GM18868 (cell line): ENCODE measurements at regions not wholly inside any gene's neighbourhood (a gene's known extent, or its start where the extent isn't known, plus 50 kb on each side); places are given as distances from the start of the nearest gene placed in this dataset.
"Not testable (repeated sequence)": the region's sequence is repeated elsewhere in the genome, so short reads cannot be mapped to it uniquely, and the experiment has no call there.

Experiments
- ATAC-seq: cut with Tn5 transposase; IDR thresholded peaks from one replicate; pipeline ENCODE4 v1.9.1; 2021; ENCODE audit warnings: mild to moderate bottlenecking, moderate library complexity; ENCODE audit not compliant: unreplicated experiment

- not testable (repeated sequence) for ATAC-seq
Observed at GRCh38 chr10:45117940-45118339, 117.2 kb downstream of the ZNF22 start.

- no peak for ATAC-seq
Observed at GRCh38 chr10:45118929-45119328, 118.2 kb downstream of the ZNF22 start.

- ATAC-seq, result not testable (repeated sequence)
Observed at GRCh38 chr10:45122180-45122860, 121.6 kb downstream of the ZNF22 start.

GRCh38 chr10:45135443-45136198, 134.9 kb downstream of the ZNF22 start:
- no peak for ATAC-seq

GRCh38 chr10:45136256-45136655, 135.5 kb downstream of the ZNF22 start:
- no peak for ATAC-seq

- ATAC-seq, result no peak
Observed at GRCh38 chr10:45144326-45145070, 143.8 kb downstream of the ZNF22 start.

- ATAC-seq, result not testable (repeated sequence)
Observed at GRCh38 chr10:45145143-45145542, 144.4 kb downstream of the ZNF22 start.

- no peak for ATAC-seq
Observed at GRCh38 chr10:45147000-45147399, 146.3 kb downstream of the ZNF22 start.

GRCh38 chr10:45150997-45151396, 150.3 kb downstream of the ZNF22 start:
- no peak for ATAC-seq

- ATAC-seq, result no peak
Observed at GRCh38 chr10:45151467-45152214, 150.9 kb downstream of the ZNF22 start.

GRCh38 chr10:45152726-45153125, 152.0 kb downstream of the ZNF22 start:
- no peak for ATAC-seq

- no peak for ATAC-seq
Observed at GRCh38 chr10:45154502-45154901, 153.8 kb downstream of the ZNF22 start.

GRCh38 chr10:45155784-45156183, 155.1 kb downstream of the ZNF22 start:
- no peak for ATAC-seq

- no peak for ATAC-seq
Observed at GRCh38 chr10:45160271-45160670, 155.1 kb downstream of the OR13A1 start.

GRCh38 chr10:45163315-45163975, 152.0 kb downstream of the OR13A1 start:
- ATAC-seq, result no peak

GRCh38 chr10:45175520-45176118, 139.8 kb downstream of the OR13A1 start:
- not testable (repeated sequence) for ATAC-seq

- ATAC-seq, result no peak
Observed at GRCh38 chr10:45179691-45180090, 135.7 kb downstream of the OR13A1 start.

GRCh38 chr10:45180507-45180906, 134.9 kb downstream of the OR13A1 start:
- ATAC-seq, result no peak

GRCh38 chr10:45180946-45181875, 134.2 kb downstream of the OR13A1 start:
- no peak for ATAC-seq
